Chondrocyte (in vitro differentiated cells): ENCODE measurements at regions not wholly inside any gene's neighbourhood (a gene's known extent, or its start where the extent isn't known, plus 50 kb on each side); places are given as distances from the start of the nearest gene placed in this dataset.

Source experiments
- DNase-seq: peaks from one replicate; pipeline ENCODE4 v3.0.0; 2021; ENCODE audit warnings: mixed read lengths, low spot score
- H3K27ac Mint-ChIP-seq: one replicate; pipeline ENCODE4 v1.8.0; 2021; ENCODE audit warnings: mild to moderate bottlenecking, moderate library complexity, mixed read lengths; ENCODE audit not compliant: unreplicated experiment
- H3K27me3 Mint-ChIP-seq: 2 replicates; pipeline ENCODE4 v1.8.0; 2021; ENCODE audit warnings: low read depth, mixed read lengths
- H3K36me3 Mint-ChIP-seq: 2 replicates; pipeline ENCODE4 v1.8.0; 2021; ENCODE audit warnings: low read depth, mixed read lengths
- H3K4me1 Mint-ChIP-seq: 2 replicates; pipeline ENCODE4 v1.8.0; 2021; ENCODE audit warnings: low read depth, mild to moderate bottlenecking, mixed read lengths
- H3K4me3 Mint-ChIP-seq: one replicate; pipeline ENCODE4 v1.8.0; 2021; ENCODE audit warnings: mild to moderate bottlenecking, moderate library complexity, mixed read lengths; ENCODE audit not compliant: unreplicated experiment
- H3K9me3 Mint-ChIP-seq: 2 replicates; pipeline ENCODE4 v1.8.0; 2021; ENCODE audit warnings: low read depth, mixed read lengths
- TF ChIP-seq, protein P1 (sequence below): fragments of 200-600 bp; sonication (generic); IDR thresholded peaks from 2 replicates; pipeline ENCODE4 v1.5.0; 2021; ENCODE audit warnings: antibody characterized with exemption, mild to moderate bottlenecking, moderate library complexity

DNA sequence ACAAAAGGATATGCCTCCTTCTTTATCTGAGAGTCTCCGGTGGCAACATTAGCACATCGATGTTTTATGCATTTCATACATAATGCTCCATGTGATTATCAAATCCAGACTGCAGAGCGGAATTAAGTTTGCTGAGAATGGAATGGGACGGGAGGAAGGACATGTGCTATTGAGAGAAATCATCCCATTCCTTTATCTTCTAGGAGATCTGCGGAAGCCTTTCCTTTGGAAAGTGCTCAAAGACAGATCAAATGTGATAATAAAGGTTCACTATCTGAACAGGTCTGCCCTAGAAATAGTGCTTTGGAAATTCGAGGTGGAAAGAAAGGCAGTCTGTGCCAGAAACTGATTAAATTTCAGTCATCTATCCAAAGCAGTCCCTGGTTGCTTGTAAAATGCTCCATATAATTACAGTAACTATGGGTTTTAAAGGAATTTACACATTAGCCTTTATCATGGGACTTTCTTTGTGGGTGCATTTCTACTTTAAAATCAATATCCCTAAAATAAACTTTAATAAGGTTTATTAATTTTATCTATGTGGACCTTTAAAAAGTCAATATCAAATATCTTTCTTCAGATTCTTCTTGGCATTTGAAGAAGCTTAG lies 473.5 kb upstream of the ADGRL2 start:
- TF ChIP-seq, protein P1, sequence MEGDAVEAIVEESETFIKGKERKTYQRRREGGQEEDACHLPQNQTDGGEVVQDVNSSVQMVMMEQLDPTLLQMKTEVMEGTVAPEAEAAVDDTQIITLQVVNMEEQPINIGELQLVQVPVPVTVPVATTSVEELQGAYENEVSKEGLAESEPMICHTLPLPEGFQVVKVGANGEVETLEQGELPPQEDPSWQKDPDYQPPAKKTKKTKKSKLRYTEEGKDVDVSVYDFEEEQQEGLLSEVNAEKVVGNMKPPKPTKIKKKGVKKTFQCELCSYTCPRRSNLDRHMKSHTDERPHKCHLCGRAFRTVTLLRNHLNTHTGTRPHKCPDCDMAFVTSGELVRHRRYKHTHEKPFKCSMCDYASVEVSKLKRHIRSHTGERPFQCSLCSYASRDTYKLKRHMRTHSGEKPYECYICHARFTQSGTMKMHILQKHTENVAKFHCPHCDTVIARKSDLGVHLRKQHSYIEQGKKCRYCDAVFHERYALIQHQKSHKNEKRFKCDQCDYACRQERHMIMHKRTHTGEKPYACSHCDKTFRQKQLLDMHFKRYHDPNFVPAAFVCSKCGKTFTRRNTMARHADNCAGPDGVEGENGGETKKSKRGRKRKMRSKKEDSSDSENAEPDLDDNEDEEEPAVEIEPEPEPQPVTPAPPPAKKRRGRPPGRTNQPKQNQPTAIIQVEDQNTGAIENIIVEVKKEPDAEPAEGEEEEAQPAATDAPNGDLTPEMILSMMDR, result no peak
- H3K4me3 Mint-ChIP-seq, result no peak overlapping the region
- H3K4me1 Mint-ChIP-seq, result no peaks in the 10 kb centered on the region
- H3K27me3 Mint-ChIP-seq, result no peaks in the 10 kb centered on the region
- H3K9me3 Mint-ChIP-seq, result no peaks in the 10 kb centered on the region
- no peak for DNase-seq
- H3K36me3 Mint-ChIP-seq, result no peaks in the 10 kb centered on the region
- no peak overlapping the region for H3K27ac Mint-ChIP-seq

DNA sequence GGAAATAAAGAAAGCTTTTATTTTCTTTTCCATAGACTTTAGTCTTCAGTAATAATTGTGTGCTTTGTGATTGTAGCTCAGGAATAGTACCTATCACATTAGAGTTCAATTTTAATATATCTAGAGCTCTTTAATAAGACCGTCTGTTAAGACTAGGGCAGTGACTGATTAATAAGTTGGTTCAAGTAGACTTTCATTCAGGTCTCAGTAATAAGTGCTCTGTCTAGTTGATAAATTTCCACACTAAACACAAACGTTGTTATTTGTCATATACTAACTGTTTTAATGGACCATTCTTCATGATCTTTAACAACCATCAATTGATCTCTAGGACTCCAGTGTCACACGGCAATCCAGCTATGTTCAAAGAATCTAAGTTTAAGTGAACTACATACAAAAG lies 474.5 kb upstream of the ADGRL2 start:
- Mint-ChIP-seq H3K36me3 (no peaks in the 10 kb centered on the region), H3K27me3 (no peaks in the 10 kb centered on the region)

GRCh38 chr1:81325397-81325796 lies 475.3 kb upstream of the ADGRL2 start:
- TF ChIP-seq, protein P1, result no peak
- H3K27ac Mint-ChIP-seq, result no peak overlapping the region
- no peaks in the 10 kb centered on the region for H3K36me3 Mint-ChIP-seq
- no peak overlapping the region for H3K4me3 Mint-ChIP-seq
- H3K4me1 Mint-ChIP-seq, result no peaks in the 10 kb centered on the region
- no peaks in the 10 kb centered on the region for H3K9me3 Mint-ChIP-seq
- DNase-seq, result no peak
- no peaks in the 10 kb centered on the region for H3K27me3 Mint-ChIP-seq

More for the DNA sequence above, 474.5 kb upstream of the ADGRL2 start:
- TF ChIP-seq, protein P1, result no peak
- H3K9me3 Mint-ChIP-seq, result no peaks in the 10 kb centered on the region
- H3K4me3 Mint-ChIP-seq, result no peak overlapping the region
- H3K27ac Mint-ChIP-seq, result no peak overlapping the region
- no peak for DNase-seq
- H3K4me1 Mint-ChIP-seq, result no peaks in the 10 kb centered on the region

DNA sequence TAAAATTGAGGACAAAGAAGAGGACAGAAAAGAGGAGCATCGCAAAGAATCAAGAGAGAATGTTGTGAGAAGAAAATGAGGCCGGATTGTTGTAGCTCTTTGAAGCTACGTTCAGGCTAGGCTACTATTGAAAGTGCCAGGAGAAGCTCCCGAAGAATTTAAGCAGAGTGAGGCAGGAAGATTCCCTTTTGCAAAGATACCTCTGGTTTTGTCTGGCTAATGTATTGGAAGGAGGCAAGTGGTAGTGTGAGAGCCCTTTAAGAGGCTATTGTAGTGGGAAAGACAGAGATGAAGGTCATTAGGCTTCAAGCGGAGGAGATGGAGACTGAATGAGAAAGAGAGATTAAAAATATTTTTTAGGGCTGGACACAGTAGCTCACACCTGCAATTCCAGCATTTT lies 476.9 kb upstream of the ADGRL2 start:
- Mint-ChIP-seq H3K27me3 (no peaks in the 10 kb centered on the region), H3K4me1 (no peaks in the 10 kb centered on the region), H3K36me3 (no peaks in the 10 kb centered on the region), H3K9me3 (peaks cover 4% of the 10 kb centered on the region), H3K27ac (no peak overlapping the region), H3K4me3 (no peak overlapping the region)
- DNase-seq, result no peak
- TF ChIP-seq, protein P1, result no peak

DNA sequence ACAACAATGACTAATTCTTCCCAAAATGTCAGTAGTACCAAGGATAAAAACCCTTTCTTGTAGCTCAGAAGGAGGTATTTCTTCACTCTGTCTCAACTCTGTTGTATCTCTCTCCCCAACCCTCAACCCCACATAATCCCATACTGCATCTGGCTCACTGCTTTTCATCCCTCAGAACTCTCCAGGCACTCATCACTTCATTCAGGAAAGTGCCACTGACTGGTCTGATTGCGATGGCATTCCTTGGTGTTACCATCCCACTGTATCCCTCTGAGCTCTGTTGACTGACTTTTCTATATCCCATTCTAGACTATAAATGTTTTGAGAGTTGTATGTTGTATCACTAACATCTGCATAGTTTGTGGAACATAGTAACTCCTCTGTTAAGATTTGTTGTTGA lies 483.5 kb upstream of the ADGRL2 start:
- TF ChIP-seq, protein P1, result no peak
- H3K9me3 Mint-ChIP-seq, result peaks cover 4% of the 10 kb centered on the region
- H3K4me1 Mint-ChIP-seq, result peaks cover 9% of the 10 kb centered on the region
- no peak overlapping the region for H3K4me3 Mint-ChIP-seq
- no peaks in the 10 kb centered on the region for H3K36me3 Mint-ChIP-seq
- no peak for DNase-seq
- H3K27me3 Mint-ChIP-seq, result no peaks in the 10 kb centered on the region
- H3K27ac Mint-ChIP-seq, result no peak overlapping the region
